Heart left ventricle (tissue), 16 donors: ENCODE measurements at regions not wholly inside any gene's neighbourhood (a gene's known extent, or its start where the extent isn't known, plus 50 kb on each side); places are given as distances from the start of the nearest gene placed in this dataset.

Experiments used
- ATAC-seq, 4 donors: fragments of 200-7000 bp; cut with Tn5 transposase; one replicate each; pipeline ENCODE4 v1.9.1; 2020 to 2022; ENCODE audit warnings: moderate library complexity in 4 of 4, mild to moderate bottlenecking in 3 of 4, moderate number of reproducible peaks in 1 of 4
- DNase-seq, 5 donors: peaks; one replicate each; pipeline ENCODE4 v3.0.0-alpha.2; 2020
- H3K27ac ChIP-seq, 12 donors: fragments of 200-600 bp; sonication (generic) in 4 of 12; one replicate each; pipeline versions ENCODE4 v1.5.0 to v1.8.0; 2016 to 2022; ENCODE audit warnings: mild to moderate bottlenecking in 2 of 12
- H3K27me3 ChIP-seq, 9 donors: fragments of 200-600 bp; sonication (generic) in 2 of 9; one replicate each; pipeline versions ENCODE4 v1.5.1 to v1.8.0; 2016 to 2022; ENCODE audit warnings: mild to moderate bottlenecking in 3 of 9
- H3K36me3 ChIP-seq, 9 donors: fragments of 200-600 bp; sonication (generic) in 2 of 9; one replicate each; pipeline versions ENCODE4 v1.5.0 to v1.8.0; 2018 to 2022; ENCODE audit warnings: mild to moderate bottlenecking in 2 of 9
- H3K4me1 ChIP-seq, 12 donors: fragments of 200-600 bp; sonication (generic) in 4 of 12; one replicate each; pipeline versions ENCODE4 v1.5.0 to v1.8.0; 2016 to 2022; ENCODE audit warnings: mild to moderate bottlenecking in 3 of 12
- H3K4me3 ChIP-seq, 12 donors: fragments of 200-600 bp; sonication (generic) in 4 of 12; one replicate each; pipeline versions ENCODE4 v1.5.0 to v1.8.0; 2017 to 2022; ENCODE audit warnings: mild to moderate bottlenecking in 9 of 12, moderate library complexity in 4 of 12
- H3K9me3 ChIP-seq, 12 donors: fragments of 200-600 bp; sonication (generic) in 4 of 12; one replicate each; pipeline versions ENCODE4 v1.5.0 to v1.8.0; 2016 to 2022; ENCODE audit warnings: mild to moderate bottlenecking in 1 of 12
- POLR2A ChIP-seq, 2 donors: fragments of 450-650 bp; IDR thresholded peaks; one replicate each; pipeline ENCODE4 v1.6.1; 2017; ENCODE audit warnings: antibody characterized with exemption in 2 of 2, mild to moderate bottlenecking in 2 of 2, moderate library complexity in 2 of 2
- WGBS, 4 donors: extraction: QIAGEN DNeasy Blood & Tissue Kit in 2 of 4; methylation state at CpG; one replicate each; pipeline versions ENCODE4 v1.1.5 to v1.1.7; 2013 to 2018; 5-methylcytosine and 5-hydroxymethylcytosine counted together
- intact Hi-C, 10 donors: fragments of 100-400 bp; cut with DNase I; formaldehyde crosslinking; loops; one replicate each; pipeline versions ENCODE4 v1.11.1 to v1.14.2; 2022
- TF ChIP-seq, protein P1 (sequence below), 12 donors: fragments of 200-600 bp; sonication (generic) in 4 of 12; IDR thresholded peaks; one replicate each; pipeline versions ENCODE4 v1.5.0 to v1.8.0; 2018 to 2022; ENCODE audit warnings: antibody characterized with exemption in 12 of 12, mild to moderate bottlenecking in 5 of 12
- donor health status: ischemic (EF 13 %, LVEDD 7.1; RV severe dilation, severe dysfunction).
- donor health status: healthy with polysubstance abuse.
- donor health status: DM: no; HTN: yes; CAD: no.
- donor health status: DM: no; HTN: no; CAD: no.
- donor health status: ischemic (EF 25% LVEDD 6.9; RV normal size, moderate dysfunction).
- donor health status: ischemic (EF 25% LVEDD 5.7; RV mildly dilated, moderate dysfunction).
- donor health status: healthy.
- donor health status: DM: yes; HTN: yes; CAD: no.
- donor health status: ischemic (EF 35%, LVEDD 5.7; RV mildly dilated, moderate dysfunction).
- donor health status: nonischemic (EF 11% LVEDD 7.7; RV severe dilation, severe dysfunction).
- donor health status: DM: yes; HTN: yes; CAD: no.
- donor health status: PGD.
- donor health status: ischemic (EF 29% LVEDD 5.4; RV normal size, mild dysfunction).
- donor health status: nonischemic (EF 23%, LVEDD 6.1; RV moderate dilation, normal function).

DNA sequence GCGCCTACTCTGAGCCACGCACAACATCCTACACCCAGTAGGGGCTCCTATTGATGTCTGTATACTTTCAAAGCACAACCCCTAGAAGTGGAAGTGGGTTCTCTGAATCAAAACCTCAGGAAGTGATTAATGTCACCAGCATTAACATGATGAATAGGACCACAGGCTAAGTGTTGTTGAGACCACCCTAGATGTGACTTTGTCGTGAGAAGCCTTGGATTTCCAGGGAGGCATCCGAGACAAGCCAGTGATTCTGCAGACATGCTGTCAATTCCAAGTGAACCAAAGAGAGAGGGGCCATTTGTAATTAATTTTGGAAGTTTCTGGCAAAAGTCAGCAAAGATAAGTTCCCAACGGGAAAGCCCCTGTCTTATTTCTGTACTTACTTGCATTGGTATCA, 493.0 kb downstream of the ZIC3 start:
- ATAC-seq (no peak), DNase-seq (no peak)
- Histone ChIP-seq H3K4me3 (no peak overlapping the region), H3K9me3 (no peaks in the 10 kb centered on the region), H3K36me3 (no peaks in the 10 kb centered on the region), H3K4me1 (no peaks in the 10 kb centered on the region), H3K27me3 (no peaks in the 10 kb centered on the region), H3K27ac (no peak overlapping the region)
- no peak for TF ChIP-seq POLR2A (IDR thresholded peaks at IDR 0.05)
- TF ChIP-seq, protein P1, sequence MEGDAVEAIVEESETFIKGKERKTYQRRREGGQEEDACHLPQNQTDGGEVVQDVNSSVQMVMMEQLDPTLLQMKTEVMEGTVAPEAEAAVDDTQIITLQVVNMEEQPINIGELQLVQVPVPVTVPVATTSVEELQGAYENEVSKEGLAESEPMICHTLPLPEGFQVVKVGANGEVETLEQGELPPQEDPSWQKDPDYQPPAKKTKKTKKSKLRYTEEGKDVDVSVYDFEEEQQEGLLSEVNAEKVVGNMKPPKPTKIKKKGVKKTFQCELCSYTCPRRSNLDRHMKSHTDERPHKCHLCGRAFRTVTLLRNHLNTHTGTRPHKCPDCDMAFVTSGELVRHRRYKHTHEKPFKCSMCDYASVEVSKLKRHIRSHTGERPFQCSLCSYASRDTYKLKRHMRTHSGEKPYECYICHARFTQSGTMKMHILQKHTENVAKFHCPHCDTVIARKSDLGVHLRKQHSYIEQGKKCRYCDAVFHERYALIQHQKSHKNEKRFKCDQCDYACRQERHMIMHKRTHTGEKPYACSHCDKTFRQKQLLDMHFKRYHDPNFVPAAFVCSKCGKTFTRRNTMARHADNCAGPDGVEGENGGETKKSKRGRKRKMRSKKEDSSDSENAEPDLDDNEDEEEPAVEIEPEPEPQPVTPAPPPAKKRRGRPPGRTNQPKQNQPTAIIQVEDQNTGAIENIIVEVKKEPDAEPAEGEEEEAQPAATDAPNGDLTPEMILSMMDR (IDR thresholded peaks at IDR 0.05), result no peak
- intact Hi-C loops, result no loop called here
- WGBS, 4 donors, result 36 to 51% (median 46%) methylated on average over 5 of the region's 5 CpGs

DNA sequence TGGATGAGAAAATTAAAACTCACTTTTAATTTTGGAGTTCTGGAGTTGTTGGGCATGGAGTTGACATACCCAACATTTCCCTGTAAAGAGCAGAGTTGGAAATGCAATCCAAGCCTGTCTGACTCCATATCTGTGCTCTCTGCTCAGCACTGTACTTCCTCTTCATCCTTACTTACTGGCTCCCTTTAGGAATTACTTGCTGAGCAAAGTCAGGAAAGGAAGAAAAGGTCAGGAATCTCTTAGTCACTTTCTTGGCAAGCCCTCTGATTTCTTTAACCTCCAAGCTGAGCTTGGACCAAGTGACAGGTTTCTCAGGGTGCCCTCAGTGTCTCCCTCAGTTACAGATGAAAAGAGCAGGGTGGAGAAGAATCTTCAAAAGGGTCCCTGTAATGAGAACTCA, 501.5 kb downstream of the ZIC3 start:
- DNase-seq (no peak), ATAC-seq (no peak)
- intact Hi-C loops, result no loop called here
- no peaks in the 10 kb centered on the region for H3K9me3 ChIP-seq
- H3K4me1 ChIP-seq, result no peaks in the 10 kb centered on the region
- H3K27ac ChIP-seq, result no peak overlapping the region
- peaks cover 0 to 7% (median 0%) of the 10 kb centered on the region in 9 donors for H3K27me3 ChIP-seq
- H3K36me3 ChIP-seq, result no peaks in the 10 kb centered on the region
- no peak overlapping the region for H3K4me3 ChIP-seq
- no peak for TF ChIP-seq POLR2A (IDR thresholded peaks at IDR 0.05)
- TF ChIP-seq, protein P1 (IDR thresholded peaks at IDR 0.05), result no peak

DNA sequence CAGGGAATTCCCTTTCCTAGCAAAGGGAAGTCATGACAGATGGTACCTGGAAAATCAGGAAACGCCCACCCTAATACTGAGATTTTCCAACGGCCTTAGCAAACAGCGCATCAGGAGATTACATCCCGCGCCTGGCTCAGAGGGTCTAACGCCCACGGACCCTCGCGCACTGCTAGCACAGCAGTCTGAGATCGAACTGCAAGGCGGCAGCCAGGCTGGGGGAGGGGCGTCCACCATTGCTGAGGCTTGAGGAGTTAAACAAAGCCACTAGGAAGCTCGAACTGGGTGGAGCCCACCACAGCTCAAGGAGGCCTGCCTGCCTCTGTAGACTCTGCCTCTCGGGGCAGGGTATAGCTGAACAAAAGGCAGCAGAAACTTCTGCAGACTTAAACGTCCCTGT, 507.7 kb downstream of the ZIC3 start:
- TF ChIP-seq POLR2A (IDR thresholded peaks at IDR 0.05), result no peak
- TF ChIP-seq, protein P1 (IDR thresholded peaks at IDR 0.05), result no peak
- peaks cover 0 to 7% (median 0%) of the 10 kb centered on the region in 9 donors for H3K27me3 ChIP-seq
- intact Hi-C loops, result no loop called here
- ATAC-seq (no peak), DNase-seq (no peak)
- H3K36me3 ChIP-seq, result no peaks in the 10 kb centered on the region
- WGBS, 4 donors, result 60 to 81% (median 72%) methylated on average over 14 to 15 of the region's 15 CpGs
- H3K27ac ChIP-seq, result no peak overlapping the region
- no peaks in the 10 kb centered on the region for H3K4me1 ChIP-seq
- H3K9me3 ChIP-seq, result no peaks in the 10 kb centered on the region
- no peak overlapping the region for H3K4me3 ChIP-seq

DNA sequence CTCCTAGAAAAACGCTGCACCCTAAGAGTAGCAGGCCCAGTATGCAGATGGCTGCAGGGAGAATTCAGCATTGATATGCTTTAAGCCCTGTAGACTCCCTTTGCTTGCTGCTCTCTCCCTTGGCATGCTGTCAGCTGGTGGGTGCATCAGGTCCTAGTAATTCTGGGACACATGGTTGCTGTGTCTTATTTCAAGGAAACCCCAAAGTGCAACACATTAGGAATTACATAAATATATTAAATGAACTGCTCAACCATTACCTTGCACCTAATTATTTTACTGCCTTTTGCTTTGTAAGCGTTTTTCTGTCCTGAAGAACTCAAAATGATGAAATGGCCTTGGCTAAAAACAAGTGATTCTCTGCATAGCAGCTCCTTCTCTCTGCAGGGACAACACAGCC, 516.3 kb downstream of the ZIC3 start:
- ATAC-seq (no peak), DNase-seq (no peak)
- 16 to 24% (median 21%) methylated on average over 2 of the region's 2 CpGs for WGBS, 4 donors
- no peak overlapping the region for H3K27ac ChIP-seq
- peaks cover 0 to 7% (median 0%) of the 10 kb centered on the region in 9 donors for H3K27me3 ChIP-seq
- H3K9me3 ChIP-seq, result peaks cover 0 to 3% (median 0%) of the 10 kb centered on the region in 12 donors
- intact Hi-C loops, result no loop called here
- H3K4me3 ChIP-seq, result no peak overlapping the region
- no peaks in the 10 kb centered on the region for H3K36me3 ChIP-seq
- no peaks in the 10 kb centered on the region for H3K4me1 ChIP-seq
- TF ChIP-seq, protein P1 (IDR thresholded peaks at IDR 0.05), result no peak
- no peak for TF ChIP-seq POLR2A (IDR thresholded peaks at IDR 0.05)
